VCaP (cell line): ENCODE measurements at regions not wholly inside any gene's neighbourhood (a gene's known extent, or its start where the extent isn't known, plus 50 kb on each side); places are given as distances from the start of the nearest gene placed in this dataset.
A peak's percentile ranks its signal among the peaks of the same experiment; 100 is the strongest.

Experiments used
- H3K27ac ChIP-seq: fragments of 450-650 bp; 2 replicates; pipeline ENCODE4 v1.5.1; 2017
- CTCF ChIP-seq: fragments of 450-650 bp; conservative IDR thresholded peaks from 2 replicates; pipeline ENCODE4 v1.5.1; 2017; ENCODE audit warnings: mild to moderate bottlenecking, moderate library complexity

GRCh38 chr3:104385421-104385820 lies 981.3 kb upstream of the ALCAM start:
- TF ChIP-seq CTCF, result no peak
- H3K27ac ChIP-seq, result no peak overlapping the region

- no peak for TF ChIP-seq CTCF
- no peak overlapping the region for H3K27ac ChIP-seq
Observed at GRCh38 chr3:104388619-104389018, 978.1 kb upstream of the ALCAM start.

GRCh38 chr3:104392327-104392726 lies 974.4 kb upstream of the ALCAM start:
- H3K27ac ChIP-seq, result no peak overlapping the region
- TF ChIP-seq CTCF, result peak; percentile 42

GRCh38 chr3:104396974-104397669 lies 969.6 kb upstream of the ALCAM start:
- TF ChIP-seq CTCF, result no peak
- no peak overlapping the region for H3K27ac ChIP-seq

GRCh38 chr3:104397713-104398112 lies 969.0 kb upstream of the ALCAM start:
- TF ChIP-seq CTCF, result no peak
- H3K27ac ChIP-seq, result no peak overlapping the region

- TF ChIP-seq CTCF, result no peak
- H3K27ac ChIP-seq, result no peak overlapping the region
Observed at GRCh38 chr3:104402902-104403301, 963.8 kb upstream of the ALCAM start.

GRCh38 chr3:104411757-104412156 lies 955.0 kb upstream of the ALCAM start:
- no peak for TF ChIP-seq CTCF
- no peak overlapping the region for H3K27ac ChIP-seq
